DND-41 (cell line): ENCODE measurements at regions not wholly inside any gene's neighbourhood (a gene's known extent, or its start where the extent isn't known, plus 50 kb on each side); places are given as distances from the start of the nearest gene placed in this dataset.

Source experiments
- CTCF ChIP-seq: IDR thresholded peaks from 2 replicates; pipeline ENCODE4 v1.5.1; 2012; ENCODE audit warnings: borderline replicate concordance, low read length, moderate library complexity, mild to moderate bottlenecking; ENCODE audit not compliant: poor library complexity, severe bottlenecking; ENCODE audit errors: extremely low read depth
- EZH2 ChIP-seq: IDR thresholded peaks from 3 replicates; pipeline ENCODE4 v1.6.1; 2012; ENCODE audit warnings: borderline replicate concordance, low read depth, mild to moderate bottlenecking, moderate library complexity, low read length, inconsistent platforms; ENCODE audit not compliant: severe bottlenecking

DNA sequence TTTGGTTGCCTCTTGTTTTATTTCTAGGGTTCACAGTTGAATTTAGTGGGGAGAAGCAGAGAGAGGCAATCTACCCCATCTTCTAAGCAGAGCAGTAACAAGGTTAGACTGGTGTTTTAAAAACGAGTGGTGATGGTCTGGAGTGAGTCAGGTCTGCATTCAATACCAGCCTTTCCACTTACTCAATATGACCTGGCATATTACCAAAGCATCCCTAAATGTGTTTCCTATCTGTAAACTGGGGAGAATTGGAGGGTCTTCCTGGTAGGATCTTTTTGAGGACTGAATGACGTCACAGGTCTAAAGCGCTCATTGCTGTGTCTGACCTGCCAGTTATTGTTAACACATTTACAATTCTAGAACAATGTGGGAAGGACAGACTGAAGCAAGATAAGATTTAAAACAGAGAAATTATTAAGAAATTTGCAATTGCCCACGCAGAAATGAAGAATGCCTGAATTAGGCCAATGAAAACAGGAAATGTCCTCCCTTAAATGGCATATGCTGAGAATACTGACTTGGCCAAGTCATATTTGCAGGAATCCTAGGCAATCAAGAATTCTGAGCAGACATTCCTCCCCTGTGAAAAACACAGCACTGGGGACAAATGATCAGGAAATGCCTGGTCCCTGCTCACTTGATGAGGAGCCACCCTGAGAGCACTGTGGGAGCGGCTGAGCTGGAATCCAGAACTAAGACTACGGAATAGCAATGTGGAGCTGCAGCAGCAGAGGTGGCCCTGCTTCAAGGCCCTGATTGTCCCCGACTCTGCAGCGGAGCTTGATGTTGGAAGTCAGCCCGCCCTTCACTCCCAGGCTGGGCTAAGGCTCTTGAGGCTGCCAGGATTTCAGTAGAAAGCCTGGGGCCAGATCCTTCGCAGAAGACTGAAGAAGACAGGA is 184.5 kb upstream of the CXCL12 start:
- TF ChIP-seq CTCF (no peak), EZH2 (no peak)
